GF-D8 (cell line): ENCODE measurements at regions not wholly inside any gene's neighbourhood (a gene's known extent, or its start where the extent isn't known, plus 50 kb on each side); places are given as distances from the start of the nearest gene placed in this dataset.

Experiments used
- DNase-seq: peaks from one replicate; lab custom pipeline; 2025; lab: John Stamatoyannopoulos, UW

DNA sequence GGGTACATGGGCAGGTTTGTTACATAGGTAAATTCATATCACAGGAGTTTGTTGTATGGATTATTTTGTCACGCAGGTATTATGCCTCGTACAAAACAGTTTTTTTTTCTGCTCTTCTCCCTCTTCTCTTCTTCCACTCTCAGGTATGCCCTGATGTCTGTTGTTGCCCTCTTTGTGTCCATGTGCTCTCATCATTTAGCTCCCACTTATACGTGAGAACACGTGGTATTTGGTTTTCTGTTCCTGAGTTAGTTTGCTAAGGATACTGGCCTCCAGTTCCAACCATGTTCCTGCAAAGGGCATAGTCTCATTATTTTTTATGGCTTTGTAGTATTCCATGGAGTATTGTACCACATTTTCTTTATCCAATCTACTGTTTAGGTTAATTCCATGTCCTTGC is 65.7 kb downstream of the UNC5CL start:
- no peak for DNase-seq

DNA sequence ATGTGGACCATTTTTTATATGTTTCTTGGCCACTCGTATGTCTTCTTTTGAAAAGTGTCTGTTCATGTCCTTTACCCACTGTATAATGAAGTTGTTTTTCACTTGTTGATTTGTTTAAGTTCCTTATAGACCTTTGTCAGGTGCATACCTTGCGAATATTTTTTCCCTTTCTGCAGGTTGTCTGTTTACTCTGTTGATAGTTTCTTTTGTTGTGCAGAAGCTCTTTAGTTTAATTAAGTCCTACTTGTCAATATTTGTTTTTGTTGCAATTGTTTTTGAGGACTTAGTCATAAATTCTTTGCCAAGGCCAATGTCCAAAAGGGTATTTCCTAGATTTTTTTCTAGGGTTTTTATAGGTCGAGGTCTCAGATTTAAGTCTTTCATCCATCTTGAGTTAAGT is 66.2 kb downstream of the UNC5CL start:
- no peak for DNase-seq

DNA sequence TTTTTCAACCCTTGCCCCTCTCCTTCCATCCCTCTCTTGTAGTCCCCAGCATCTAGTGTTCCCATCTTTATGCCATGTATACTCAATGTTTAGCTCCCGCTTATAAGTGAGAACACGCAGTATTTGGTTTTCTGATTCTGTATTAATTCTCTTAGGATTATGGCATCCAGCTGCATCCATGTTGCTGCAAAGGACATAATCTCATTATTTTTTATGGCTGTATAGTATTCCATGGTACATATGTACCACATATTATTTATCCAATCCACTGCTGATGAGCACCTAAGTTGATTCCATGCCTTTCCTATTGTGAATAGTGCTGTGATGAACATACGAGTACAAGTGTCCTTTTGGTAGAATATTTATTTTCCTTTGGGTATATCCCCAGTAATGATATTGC is 66.8 kb downstream of the UNC5CL start:
- no peak for DNase-seq

DNA sequence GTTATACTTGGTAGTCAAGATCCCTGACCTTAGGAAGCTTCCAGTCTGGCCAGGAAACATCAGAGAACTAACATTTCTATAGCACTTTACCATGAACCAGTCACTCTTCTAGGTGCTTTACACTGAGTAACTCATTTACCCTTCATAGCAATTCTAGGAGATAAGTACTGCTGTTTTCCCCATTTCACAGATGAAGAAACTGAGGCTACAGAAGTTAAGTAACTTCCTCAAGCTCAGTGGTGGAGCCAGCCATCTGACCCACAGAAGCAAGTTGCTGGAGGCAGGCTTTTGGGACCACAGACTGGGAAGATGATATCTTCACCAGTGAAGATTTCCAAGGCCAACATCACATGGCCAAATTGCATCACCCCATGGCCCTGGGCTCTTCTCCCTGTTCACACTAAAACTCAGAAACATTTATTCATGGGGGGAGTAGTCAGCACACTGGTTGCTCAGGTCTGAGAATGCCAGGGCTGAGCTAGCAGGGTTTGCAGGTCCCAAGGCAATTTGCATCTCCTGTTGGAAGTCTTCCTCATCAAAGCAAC is 70.3 kb downstream of the UNC5CL start:
- no peak for DNase-seq

DNA sequence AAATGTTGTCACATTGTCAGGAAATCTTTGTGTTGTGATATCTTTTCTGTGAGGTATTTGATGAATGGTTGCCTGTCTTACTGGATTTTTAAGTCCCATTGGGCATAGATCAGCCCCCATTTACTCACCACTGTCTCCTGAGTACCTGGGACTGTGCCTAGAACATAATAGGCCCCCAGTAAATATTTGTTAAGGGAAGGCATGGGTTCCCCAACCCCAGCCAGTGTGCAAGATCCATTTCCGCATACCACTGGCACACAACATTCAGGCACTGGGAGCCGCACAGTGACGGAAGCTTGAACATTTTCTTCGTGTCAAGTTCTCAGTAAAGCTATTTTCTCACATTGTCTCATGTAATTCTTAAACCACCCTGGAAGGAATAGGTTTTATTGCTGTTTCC is 72.2 kb downstream of the UNC5CL start:
- DNase-seq = no peak

DNA sequence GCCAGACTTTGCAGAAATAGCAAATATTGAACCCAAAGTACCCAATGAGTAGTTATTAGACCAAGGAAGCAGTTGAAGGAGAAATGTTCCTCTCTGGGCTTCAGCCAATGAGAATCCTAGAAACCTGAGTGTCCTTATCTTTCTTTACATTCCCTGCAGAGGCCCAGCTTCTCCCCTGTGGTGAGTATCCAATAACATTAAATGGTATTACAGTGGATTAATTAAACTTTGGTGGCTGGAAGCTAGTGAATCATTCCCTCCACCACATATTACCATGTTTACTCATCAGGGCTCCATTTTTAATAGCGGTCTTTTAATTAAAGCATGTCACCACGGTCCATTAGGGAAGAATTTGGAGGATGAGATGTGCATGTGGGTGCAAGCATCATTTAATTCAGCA is 74.0 kb downstream of the UNC5CL start:
- no peak for DNase-seq

DNA sequence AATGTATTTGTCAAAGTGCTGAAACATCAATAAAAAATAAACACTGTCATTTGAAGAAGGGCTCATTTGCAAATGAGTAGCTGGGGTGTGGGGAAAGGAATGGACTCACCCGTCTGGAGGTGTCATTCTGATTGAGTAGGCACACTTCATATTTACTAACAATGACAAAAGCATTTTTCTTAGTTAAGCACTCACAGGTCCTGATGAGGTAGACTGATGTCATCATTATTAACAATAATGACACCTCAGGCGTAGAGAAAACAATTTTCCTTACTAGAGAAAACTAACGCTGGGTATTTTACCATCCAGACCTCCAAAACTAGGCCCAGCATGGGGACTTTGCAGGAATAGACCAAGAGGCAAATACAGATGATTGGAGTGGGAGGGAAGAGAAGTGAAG is 76.0 kb downstream of the UNC5CL start:
- DNase-seq = no peak

DNA sequence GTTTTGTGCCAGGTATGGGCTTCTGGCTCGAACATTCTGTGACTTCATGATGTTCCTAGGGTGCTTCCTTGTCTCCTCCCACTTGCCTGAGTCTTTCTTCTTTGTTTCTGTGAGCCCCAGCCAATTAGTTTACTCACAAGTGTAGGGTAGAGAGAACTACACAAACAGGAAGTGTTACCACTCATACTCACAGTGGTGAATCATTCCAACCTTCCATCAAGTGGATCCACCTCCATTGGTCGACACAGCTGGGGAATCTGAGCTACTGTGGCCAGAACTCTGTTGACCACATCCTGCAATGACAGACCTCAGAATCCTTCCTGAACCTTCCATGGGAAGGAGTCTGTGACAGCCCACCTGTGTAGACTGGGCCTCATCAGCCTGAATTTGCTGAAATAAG is 76.8 kb downstream of the UNC5CL start:
- no peak for DNase-seq

DNA sequence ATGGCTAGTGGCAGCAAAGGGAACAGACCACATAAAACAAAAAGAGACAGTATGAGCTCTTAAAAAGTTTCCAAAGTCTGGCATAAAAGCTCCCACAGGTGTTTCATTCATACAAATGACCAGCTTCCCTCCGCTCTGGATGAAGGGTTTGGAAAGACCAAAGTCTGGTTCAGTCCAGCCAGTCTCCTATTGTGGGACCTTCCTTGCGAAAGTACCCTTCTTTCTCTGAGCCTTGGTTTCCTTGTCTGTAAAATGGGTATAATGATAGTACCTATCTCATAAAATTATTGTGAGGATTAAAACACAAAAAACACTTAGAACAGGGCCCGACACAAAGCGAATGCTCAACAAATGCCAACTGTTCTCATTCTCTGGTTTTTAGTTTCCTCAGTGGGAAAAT is 77.2 kb downstream of the UNC5CL start:
- no peak for DNase-seq

DNA sequence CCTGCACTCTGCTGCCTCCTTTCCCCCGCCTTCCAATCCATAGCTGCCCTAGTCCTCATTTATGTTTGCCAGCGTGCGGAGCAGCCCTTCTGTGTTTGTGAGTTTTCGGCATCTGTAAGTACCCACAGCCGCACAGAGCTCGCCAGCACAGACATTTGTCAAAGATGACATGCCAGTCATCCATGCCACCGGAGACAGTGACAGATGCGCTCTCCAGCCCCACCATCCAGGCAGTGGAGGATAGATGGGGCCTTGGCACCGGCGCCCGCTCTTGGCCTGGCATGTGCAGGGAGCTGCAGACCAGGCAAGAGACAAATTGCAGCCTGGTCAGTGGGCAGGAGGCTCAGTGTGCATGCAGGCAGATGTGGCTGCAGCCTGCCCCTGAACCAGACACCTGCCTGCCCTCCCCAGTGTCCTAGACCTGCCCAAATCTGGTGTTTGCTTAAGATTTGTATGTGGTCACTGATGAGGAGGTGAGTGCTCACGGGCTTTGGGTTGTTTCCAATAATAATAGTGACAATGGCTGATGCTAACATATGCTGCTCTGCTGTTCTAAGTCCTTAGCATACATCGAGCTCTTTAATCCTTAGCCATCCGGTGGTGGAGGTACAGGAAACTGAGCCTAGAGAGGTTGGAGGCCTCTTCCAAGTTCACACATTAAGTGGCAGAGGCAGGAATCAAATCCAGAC is 78.1 kb downstream of the UNC5CL start:
- no peak for DNase-seq

DNA sequence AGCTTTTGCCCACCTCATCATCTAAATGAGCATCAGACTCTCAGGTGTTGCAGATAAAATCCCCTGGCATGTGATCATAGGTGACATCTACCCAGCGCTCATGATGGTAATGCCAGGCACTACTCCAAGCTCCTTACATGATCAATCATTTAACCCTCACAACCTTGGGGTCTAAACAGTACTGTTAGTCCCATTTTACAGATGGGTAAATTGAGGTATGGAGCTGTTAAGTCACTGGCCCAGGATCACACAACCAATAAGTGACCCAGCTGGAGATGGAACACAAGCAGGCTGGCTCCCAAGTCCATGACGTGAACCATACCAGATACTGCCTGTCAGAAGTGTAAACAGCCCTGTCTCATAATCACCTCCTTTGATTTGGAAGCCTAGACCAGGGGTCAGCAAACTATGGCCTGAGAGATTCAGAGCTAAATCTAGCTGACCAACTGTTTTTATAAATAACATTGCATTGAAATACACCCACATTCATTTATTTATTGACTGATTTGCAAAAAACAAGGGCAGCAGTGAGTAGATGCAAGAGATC is 79.2 kb downstream of the UNC5CL start:
- no peak for DNase-seq

DNA sequence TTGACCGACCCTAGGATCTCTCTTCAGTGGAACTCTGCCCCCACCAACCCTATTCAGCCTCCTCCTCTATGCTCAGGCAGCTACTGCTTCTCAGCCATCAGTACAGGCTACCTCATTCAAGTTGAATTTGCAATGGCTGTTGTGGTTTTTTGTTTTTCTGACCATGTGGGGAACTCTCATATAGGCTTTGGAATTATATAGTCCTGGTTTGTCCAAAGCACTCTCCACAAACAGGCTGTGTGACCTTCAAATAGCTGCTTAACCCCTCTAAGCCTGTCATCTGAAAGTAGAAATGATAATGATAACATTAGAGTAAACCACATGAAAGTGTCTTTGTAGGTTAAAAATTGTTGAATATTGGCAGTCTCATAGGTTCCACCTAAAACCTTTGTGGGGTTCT is 80.3 kb downstream of the UNC5CL start:
- DNase-seq = no peak

DNA sequence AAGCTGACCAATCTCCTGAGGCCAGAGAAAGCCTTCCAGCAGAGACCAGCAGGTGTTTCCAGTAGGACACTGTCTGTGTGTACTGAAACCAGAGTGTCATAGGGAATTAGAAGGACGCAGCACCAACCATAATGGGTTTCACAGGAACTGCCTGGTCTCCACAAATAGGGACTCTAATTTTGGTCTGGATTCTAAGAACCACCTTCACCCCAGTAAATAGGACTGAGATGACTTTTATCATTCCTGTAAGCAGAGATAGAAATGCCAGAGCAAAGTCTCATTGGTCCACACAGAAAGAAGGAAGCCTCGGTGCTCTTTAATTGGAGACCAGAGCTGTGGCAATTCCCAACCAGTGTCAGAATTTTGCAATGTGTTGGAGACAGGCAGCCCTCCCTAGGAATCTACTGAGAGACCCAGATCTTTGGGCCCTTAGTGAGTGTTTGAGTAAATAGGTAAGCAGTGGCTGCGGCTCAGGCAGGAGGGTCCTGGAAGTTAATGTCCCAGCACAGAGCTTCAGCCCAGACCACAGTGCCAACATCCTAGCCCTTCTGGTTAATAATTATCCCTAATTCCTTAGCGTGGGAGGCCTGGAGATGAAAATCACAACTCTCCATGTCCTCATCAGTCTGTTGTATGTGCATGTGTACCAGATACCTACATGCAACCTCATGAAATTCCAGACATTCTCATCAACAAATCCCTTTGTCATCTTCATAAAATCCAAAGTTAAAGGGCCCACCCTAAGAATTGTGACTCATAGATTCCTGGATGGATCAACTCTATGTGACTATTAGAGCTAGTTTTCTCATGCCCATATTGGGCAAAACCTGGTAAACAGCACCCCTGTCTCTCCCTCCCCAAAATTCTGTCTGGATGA is 81.2 kb downstream of the UNC5CL start:
- no peak for DNase-seq

DNA sequence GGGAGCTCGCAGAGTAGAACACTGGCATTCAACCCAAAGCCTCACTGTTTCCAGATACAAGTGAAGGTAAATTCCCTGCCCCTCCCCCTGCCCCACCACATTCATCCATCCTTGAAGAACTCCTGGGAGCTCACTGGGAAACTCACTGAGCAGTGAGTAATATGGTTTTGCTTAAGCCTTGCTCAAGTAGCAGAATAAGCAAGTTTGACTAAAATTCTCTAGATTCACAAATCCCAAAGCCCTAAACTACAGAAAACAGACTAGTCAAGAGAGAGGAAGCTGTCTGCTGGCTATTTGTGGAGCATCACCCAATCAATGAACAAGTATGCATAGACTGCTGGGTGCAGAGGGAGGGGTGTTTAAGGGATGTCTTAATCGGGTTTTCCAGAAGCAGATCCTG is 82.1 kb downstream of the UNC5CL start:
- no peak for DNase-seq

DNA sequence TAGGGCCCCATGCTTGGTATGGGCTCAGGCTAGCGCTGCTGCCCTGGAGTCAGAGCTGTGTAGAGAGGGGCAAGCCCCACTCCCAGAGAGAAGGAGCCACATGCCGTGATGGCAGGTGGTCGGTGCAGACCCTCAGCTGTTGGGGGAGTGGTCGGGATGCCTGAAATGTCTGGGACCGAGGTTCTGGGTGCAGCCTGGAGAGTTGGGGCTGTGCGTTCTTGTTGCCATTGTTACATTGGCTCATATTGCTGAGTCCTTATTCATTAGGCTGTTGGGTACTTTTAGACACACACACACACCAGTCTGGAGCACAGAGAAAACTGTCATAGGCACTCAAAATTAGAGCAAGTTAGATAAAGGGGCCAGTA is 83.9 kb downstream of the UNC5CL start:
- no peak for DNase-seq

DNA sequence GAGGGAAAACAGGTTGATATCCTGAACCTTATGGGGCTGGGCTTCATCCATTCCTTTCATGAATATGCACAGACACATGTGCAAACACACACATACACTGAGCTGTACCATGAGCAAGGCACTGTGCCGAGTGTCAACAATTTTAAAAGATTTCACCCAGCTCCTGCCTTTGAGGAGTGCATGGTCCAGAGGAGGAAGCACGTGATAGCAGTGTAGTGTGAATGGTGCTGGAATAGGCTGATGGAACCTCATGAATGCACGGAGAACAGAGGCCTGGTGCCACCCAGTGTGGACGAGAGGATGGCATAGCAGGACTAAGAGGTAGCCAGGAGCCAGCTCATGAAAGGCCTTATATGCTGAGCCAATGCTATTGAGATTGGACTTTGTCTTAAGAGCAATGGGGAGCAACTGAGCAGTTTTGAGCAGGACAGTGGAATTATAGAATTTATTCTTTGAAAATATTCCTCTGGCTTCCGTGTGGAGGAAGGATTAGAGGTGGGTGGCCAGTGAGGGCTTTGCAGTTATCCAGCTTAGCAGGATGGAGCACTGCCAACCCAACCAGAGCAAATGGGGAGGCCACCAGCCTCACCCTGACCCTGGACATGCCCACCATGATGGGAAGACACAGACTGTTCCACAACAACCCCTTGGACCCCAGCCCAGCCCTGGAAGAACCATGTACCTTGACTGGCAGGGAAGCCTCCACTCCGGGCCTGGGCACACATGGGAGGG is 84.4 kb downstream of the UNC5CL start:
- DNase-seq = no peak

DNA sequence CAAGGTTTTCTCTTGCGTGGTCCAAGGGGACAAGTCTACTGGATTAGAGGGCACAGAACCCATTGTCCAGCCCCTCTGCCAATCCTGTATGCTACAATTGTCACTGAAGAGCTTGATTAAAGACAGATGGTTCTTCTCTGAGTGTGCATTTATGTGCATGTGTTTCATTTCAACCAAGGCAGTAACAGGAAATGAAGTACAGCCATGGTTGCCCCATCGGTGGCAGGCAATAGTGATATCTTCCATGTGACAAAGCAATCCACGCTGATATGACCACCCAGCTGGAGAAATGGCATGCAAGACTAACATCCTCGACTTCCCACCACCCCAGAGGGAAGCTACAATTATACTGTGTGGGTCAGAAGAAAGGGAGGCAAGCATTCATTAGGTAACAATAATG is 85.5 kb downstream of the UNC5CL start:
- DNase-seq = no peak

DNA sequence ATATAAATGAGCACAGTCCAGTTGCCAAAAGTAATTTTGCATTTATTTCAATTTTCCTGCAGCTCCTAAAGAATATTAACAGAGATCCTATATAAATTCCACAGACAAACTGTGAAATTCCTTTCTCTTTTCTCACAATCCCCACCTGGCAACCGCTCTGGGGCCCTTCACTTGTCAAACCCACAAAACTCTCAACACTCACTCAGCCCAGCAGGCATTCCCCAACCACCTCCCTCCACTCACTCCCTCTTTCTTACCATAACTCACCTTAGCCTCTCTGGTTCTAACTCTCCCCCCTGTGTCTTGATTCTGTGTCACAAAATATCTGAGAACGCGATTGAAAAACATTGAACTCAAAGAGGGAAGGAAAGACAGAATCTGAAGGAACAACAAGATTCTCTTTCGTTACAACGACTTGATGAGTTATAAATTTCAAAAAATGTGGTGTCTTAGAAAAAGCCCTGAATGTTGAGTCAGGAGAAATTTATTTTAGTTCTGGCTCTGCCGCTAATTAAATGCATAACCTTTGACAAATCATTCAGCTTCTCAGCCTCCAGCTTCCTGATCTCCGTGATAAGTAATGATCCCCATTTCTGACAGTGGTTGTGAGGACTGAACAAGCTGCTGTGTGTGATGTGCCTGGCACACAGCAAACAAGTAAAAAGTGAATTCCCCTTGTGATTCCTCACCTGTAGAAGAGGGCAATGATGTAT is 87.9 kb downstream of the UNC5CL start:
- DNase-seq = no peak

DNA sequence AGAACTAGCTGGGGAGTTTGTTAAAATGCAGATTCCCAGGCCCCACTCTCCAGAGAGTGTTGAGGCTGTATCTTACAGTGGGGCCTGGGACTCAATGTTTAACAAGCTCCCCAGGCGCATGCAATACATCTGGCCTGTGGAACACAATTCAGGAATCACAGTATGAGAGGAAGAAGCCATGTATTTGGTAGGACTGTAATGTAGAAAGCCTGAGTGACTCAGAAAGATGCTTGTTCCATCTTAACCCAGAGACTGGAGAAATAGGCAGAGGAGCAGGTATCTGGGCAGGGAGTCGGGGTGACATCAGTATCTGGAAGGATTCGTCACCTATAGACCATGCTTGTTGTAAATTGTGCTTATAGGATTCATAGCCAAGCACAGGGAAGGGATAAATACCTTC is 90.5 kb downstream of the UNC5CL start:
- no peak for DNase-seq

DNA sequence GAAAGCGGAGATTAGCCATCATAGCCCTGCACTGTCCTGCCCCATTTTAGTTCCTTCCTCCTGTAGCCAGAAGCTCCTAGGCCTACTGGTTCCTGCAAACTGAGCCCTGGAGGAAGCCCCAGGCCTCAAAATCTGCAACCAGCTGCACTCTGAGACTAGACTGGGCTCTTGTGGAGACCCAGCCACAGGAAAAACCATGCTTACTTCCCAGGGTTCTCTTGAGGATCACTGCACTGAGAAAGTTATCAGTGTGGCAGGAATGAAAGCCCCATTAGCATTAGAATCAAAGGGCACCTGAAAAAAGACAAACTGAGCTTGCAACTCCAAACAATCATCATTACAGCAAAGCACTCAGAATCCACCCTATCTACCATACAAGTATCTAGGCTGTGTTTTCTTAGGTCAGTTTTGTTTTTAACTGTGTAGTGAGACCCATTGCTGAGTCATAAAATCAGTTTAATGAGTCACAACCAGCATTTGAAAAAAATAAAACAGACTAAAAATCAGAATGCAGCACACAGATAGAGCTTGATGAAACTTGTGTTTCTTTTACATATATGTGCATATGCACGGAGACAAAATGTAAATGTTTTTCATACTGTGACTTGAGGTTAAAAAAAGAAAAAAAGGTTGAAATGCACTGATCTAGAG is 91.0 kb downstream of the UNC5CL start:
- DNase-seq = no peak

DNA sequence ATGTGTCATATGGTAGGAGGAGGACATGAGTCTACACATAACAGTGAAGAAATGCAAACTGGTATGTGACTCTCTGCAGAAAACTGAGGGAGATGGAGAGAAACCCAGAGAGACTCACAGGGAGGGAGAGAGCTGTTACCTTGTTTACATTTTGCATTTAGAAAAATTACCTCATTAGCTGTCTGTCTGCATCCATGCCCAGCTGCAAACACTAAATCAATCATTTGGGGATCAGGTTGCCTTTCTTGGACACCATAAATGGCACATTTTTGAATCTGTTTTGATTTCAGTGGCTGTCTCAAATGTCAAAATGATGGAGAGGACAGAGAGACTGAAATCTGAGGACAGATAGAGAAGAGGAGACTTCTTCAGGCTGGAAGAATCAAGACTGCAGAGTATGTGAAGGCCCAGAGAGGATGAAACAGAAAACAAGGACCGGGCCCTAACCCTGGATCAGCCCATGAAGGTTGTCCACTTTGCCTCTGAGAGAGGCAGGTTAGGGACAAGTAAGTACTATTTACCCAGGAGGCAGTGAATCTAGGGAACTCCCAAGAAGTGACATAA is 92.2 kb downstream of the UNC5CL start:
- no peak for DNase-seq
